NCI-H510A (cell line): ENCODE measurements at regions not wholly inside any gene's neighbourhood (a gene's known extent, or its start where the extent isn't known, plus 50 kb on each side); places are given as distances from the start of the nearest gene placed in this dataset.

Experiments
- DNase-seq: peaks from one replicate; lab custom pipeline; 2025; lab: John Stamatoyannopoulos, UW

GRCh38 chr2:181341855-181342600, 115.2 kb upstream of the ITGA4 start:
- DNase-seq: no peak

GRCh38 chr2:181348107-181348837, 108.9 kb upstream of the ITGA4 start:
- no peak for DNase-seq

GRCh38 chr2:181352158-181352557, 105.0 kb upstream of the ITGA4 start:
- no peak for DNase-seq

GRCh38 chr2:181354626-181355025, 102.6 kb upstream of the ITGA4 start:
- DNase-seq: no peak

GRCh38 chr2:181356526-181357130, 100.6 kb upstream of the ITGA4 start:
- DNase-seq: no peak

GRCh38 chr2:181357979-181358378, 99.2 kb upstream of the ITGA4 start:
- no peak for DNase-seq

GRCh38 chr2:181362561-181362960, 94.6 kb upstream of the ITGA4 start:
- DNase-seq: no peak

- no peak for DNase-seq
Measured at GRCh38 chr2:181363164-181363563, 94.0 kb upstream of the ITGA4 start.

- DNase-seq: no peak
Measured at GRCh38 chr2:181364492-181365170, 92.6 kb upstream of the ITGA4 start.

GRCh38 chr2:181366675-181367175, 90.5 kb upstream of the ITGA4 start:
- no peak for DNase-seq

GRCh38 chr2:181367411-181367810, 89.8 kb upstream of the ITGA4 start:
- no peak for DNase-seq

- DNase-seq: no peak
Measured at GRCh38 chr2:181367906-181368435, 89.2 kb upstream of the ITGA4 start.

- DNase-seq: no peak
Measured at GRCh38 chr2:181370126-181370525, 87.1 kb upstream of the ITGA4 start.

GRCh38 chr2:181371195-181371594, 86.0 kb upstream of the ITGA4 start:
- no peak for DNase-seq

- DNase-seq: no peak
Measured at GRCh38 chr2:181371782-181372645, 85.2 kb upstream of the ITGA4 start.

GRCh38 chr2:181372646-181373040, 84.5 kb upstream of the ITGA4 start:
- DNase-seq: no peak

GRCh38 chr2:181374781-181375675, 82.2 kb upstream of the ITGA4 start:
- DNase-seq: no peak

GRCh38 chr2:181376442-181376841, 80.7 kb upstream of the ITGA4 start:
- DNase-seq: no peak

GRCh38 chr2:181376999-181377398, 80.2 kb upstream of the ITGA4 start:
- DNase-seq: no peak

GRCh38 chr2:181378491-181378890, 78.7 kb upstream of the ITGA4 start:
- no peak for DNase-seq
